Panc1 (cell line): ENCODE measurements at regions not wholly inside any gene's neighbourhood (a gene's known extent, or its start where the extent isn't known, plus 50 kb on each side); places are given as distances from the start of the nearest gene placed in this dataset.

Experiments
- ATAC-seq: fragments of 200-7000 bp; cut with Tn5 transposase; 2 replicates; pipeline ENCODE4 v1.9.1; 2020; ENCODE audit warnings: mild to moderate bottlenecking, moderate library complexity
- BruUV-seq: library from RNA; stranded (reverse); fragments of 400-500 nt; replicated peaks from 2 replicates; lab custom pipeline; 2021; lab: Mats Ljungman, UMichigan
- CTCF ChIA-PET: fragments of 300-600 bp; sonication (Branson Sonifier 250); formaldehyde crosslinking; loops from one replicate; lab custom pipeline; 2022; ENCODE audit warnings: antibody characterized with exemption; lab: Charles Lee
- POLR2A ChIA-PET: fragments of 300-600 bp; sonication (Branson Sonifier 250); formaldehyde crosslinking; loops from one replicate; lab custom pipeline; 2022; ENCODE audit warnings: antibody characterized with exemption; lab: Charles Lee
- DNase-seq: peaks from one replicate; pipeline ENCODE4 v3.0.0-alpha.2; 2010; ENCODE audit warnings: low read depth, low spot score
- H3K27ac ChIP-seq: 2 replicates; pipeline ENCODE4 v1.5.1; 2011; ENCODE audit warnings: mild to moderate bottlenecking, low read length, inconsistent platforms
- H3K27me3 ChIP-seq: fragments of 200-500 bp; sonication (Bioruptor generic); 2 replicates; pipeline ENCODE4 v1.6.0; 2014; ENCODE audit warnings: low read length, inconsistent platforms; ENCODE audit not compliant: control insufficient read depth, insufficient read depth
- H3K36me3 ChIP-seq: fragments of 200-500 bp; sonication (Bioruptor generic); 2 replicates; pipeline ENCODE4 v1.5.1; 2014; ENCODE audit warnings: inconsistent platforms, mild to moderate bottlenecking, low read length, moderate library complexity; ENCODE audit not compliant: control insufficient read depth, insufficient read depth
- H3K4me1 ChIP-seq: 2 replicates; pipeline ENCODE4 v1.5.1; 2011; ENCODE audit warnings: inconsistent platforms, mild to moderate bottlenecking, low read length, moderate library complexity; ENCODE audit not compliant: control insufficient read depth, insufficient read depth
- H3K4me3 ChIP-seq, 2 experiments: 2 replicates each; pipeline ENCODE4 v1.5.1; 2011 to 2012; ENCODE audit warnings: low read depth in 2 of 2, low read length in 2 of 2, mild to moderate bottlenecking in 2 of 2, inconsistent platforms in 1 of 2, moderate library complexity in 1 of 2
- H3K9me3 ChIP-seq: fragments of 200-500 bp; sonication (Bioruptor generic); 2 replicates; pipeline ENCODE4 v1.5.1; 2014; ENCODE audit warnings: low read depth, mild to moderate bottlenecking, inconsistent platforms, low read length, moderate library complexity; ENCODE audit not compliant: control insufficient read depth, insufficient read depth
- CTCF ChIP-seq: fragments of 450-650 bp; IDR thresholded peaks from 2 replicates; pipeline ENCODE4 v1.5.1; 2017; ENCODE audit warnings: mild to moderate bottlenecking
- POLR2AphosphoS5 ChIP-seq: IDR thresholded peaks from 2 replicates; pipeline ENCODE4 v1.6.1; 2012; ENCODE audit warnings: mild to moderate bottlenecking, low read depth, low read length, moderate library complexity
- REST ChIP-seq, 2 experiments: IDR thresholded peaks; 2 replicates each; pipeline ENCODE4 v1.6.1; 2011 to 2012; ENCODE audit warnings: low read depth in 2 of 2, control low read depth in 1 of 2, low read length in 1 of 2, mild to moderate bottlenecking in 1 of 2, moderate library complexity in 1 of 2; ENCODE audit not compliant: insufficient read depth in 1 of 2
- SIN3A ChIP-seq: IDR thresholded peaks from 2 replicates; pipeline ENCODE4 v1.6.1; 2012; ENCODE audit warnings: low read depth, mild to moderate bottlenecking, low read length, moderate library complexity, borderline replicate concordance; ENCODE audit not compliant: insufficient read depth
- TCF7L2 ChIP-seq: IDR thresholded peaks from 2 replicates; pipeline ENCODE4 v1.6.1; 2011; ENCODE audit warnings: mild to moderate bottlenecking, low read depth, low read length, inconsistent platforms
- in situ Hi-C: cut with HindIII; loops from 2 replicates; pipeline ENCODE4 v1.10.0; 2016; ENCODE audit warnings: low sequenced_read_pairs, low pct_unique_long_range_greater_than_20kb
- intact Hi-C: fragments of 100-400 bp; cut with micrococcal nuclease; formaldehyde crosslinking; loops from one replicate; pipeline ENCODE4 v1.10.0; 2022; ENCODE audit not compliant: unreplicated experiment

GRCh38 chr14:71497645-71498086, 434.6 kb upstream of the RGS6 start:
- ChIA-PET CTCF (no interaction called here), POLR2A (no interaction called here)
- DNase-seq (no peak), ATAC-seq (no peak)
- no peaks in the 10 kb centered on the region for H3K36me3 ChIP-seq
- no peaks in the 10 kb centered on the region for H3K9me3 ChIP-seq
- H3K27me3 ChIP-seq, result no peaks in the 10 kb centered on the region
- no peak overlapping the region for H3K4me3 ChIP-seq
- TF ChIP-seq SIN3A, result no peak
- TF ChIP-seq POLR2AphosphoS5, result no peak
- no peak for TF ChIP-seq CTCF
- no peak for TF ChIP-seq TCF7L2
- TF ChIP-seq REST (IDR thresholded peaks at IDR 0.05; ENCODE audit: insufficient read depth in 1 of 2, low read depth in 2 of 2, low read length in 1 of 2), result no peak
- intact Hi-C loops, result no loop called here
- in situ Hi-C loops, result no loop called here
- no TSS peak for BruUV-seq
- H3K4me1 ChIP-seq, result no peaks in the 10 kb centered on the region
- no peak overlapping the region for H3K27ac ChIP-seq

- CTCF ChIA-PET, result no interaction called here
- TF ChIP-seq POLR2AphosphoS5 (no peak), TCF7L2 (no peak), CTCF (no peak), REST (IDR thresholded peaks at IDR 0.05; ENCODE audit: insufficient read depth in 1 of 2, low read depth in 2 of 2, low read length in 1 of 2) (no peak), SIN3A (no peak)
- ATAC-seq (no peak), DNase-seq (no peak)
- Histone ChIP-seq H3K36me3 (no peaks in the 10 kb centered on the region), H3K4me3 (no peak overlapping the region), H3K4me1 (no peaks in the 10 kb centered on the region), H3K27me3 (no peaks in the 10 kb centered on the region), H3K27ac (no peak overlapping the region), H3K9me3 (no peaks in the 10 kb centered on the region)
- intact Hi-C loops, result no loop called here
- POLR2A ChIA-PET, result no interaction called here
- no TSS peak for BruUV-seq
- in situ Hi-C loops, result no loop called here
These were observed 434.0 kb upstream of the RGS6 start for GRCh38 chr14:71498212-71498611.
